ENCODE measurements at regions not wholly inside any gene's neighbourhood (a gene's known extent, or its start where the extent isn't known, plus 50 kb on each side); places are given as distances from the start of the nearest gene placed in this dataset.

DNA sequence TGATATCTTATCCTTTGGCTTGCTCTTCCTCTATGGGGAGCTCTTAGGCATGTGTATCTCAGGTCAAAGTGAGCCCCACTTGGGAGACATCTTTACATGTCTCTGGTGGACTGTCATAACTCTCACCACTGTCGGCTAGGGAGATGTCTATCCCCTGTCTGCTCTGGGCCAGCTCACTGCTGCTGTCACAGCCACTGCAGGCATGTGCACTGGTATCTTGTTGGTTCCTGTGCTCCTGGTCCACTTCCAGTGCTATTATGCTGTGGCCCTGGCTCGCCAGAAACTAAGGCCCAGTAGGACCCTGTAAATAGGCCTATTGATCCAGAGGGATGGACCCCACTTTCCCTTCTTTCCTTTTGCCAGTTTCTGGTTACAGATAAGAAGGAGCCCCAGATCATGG lies 56.6 kb upstream of the LAS1L start:
- TF ChIP-seq TAF1 (IDR thresholded peaks at IDR 0.05; ENCODE audit: low read depth) (no peak), RAD21 (IDR thresholded peaks at IDR 0.05; ENCODE audit: low read depth) (no peak), MAX (IDR thresholded peaks at IDR 0.05) (no peak), EGR1 (IDR thresholded peaks at IDR 0.05) (no peak), CREB1 (IDR thresholded peaks at IDR 0.05; ENCODE audit: low read depth) (no peak), TCF12 (IDR thresholded peaks at IDR 0.05; ENCODE audit: low read depth) (no peak), ZBTB7A (IDR thresholded peaks at IDR 0.05; ENCODE audit: low read depth) (no peak)
- TF ChIP-seq, protein P1, sequence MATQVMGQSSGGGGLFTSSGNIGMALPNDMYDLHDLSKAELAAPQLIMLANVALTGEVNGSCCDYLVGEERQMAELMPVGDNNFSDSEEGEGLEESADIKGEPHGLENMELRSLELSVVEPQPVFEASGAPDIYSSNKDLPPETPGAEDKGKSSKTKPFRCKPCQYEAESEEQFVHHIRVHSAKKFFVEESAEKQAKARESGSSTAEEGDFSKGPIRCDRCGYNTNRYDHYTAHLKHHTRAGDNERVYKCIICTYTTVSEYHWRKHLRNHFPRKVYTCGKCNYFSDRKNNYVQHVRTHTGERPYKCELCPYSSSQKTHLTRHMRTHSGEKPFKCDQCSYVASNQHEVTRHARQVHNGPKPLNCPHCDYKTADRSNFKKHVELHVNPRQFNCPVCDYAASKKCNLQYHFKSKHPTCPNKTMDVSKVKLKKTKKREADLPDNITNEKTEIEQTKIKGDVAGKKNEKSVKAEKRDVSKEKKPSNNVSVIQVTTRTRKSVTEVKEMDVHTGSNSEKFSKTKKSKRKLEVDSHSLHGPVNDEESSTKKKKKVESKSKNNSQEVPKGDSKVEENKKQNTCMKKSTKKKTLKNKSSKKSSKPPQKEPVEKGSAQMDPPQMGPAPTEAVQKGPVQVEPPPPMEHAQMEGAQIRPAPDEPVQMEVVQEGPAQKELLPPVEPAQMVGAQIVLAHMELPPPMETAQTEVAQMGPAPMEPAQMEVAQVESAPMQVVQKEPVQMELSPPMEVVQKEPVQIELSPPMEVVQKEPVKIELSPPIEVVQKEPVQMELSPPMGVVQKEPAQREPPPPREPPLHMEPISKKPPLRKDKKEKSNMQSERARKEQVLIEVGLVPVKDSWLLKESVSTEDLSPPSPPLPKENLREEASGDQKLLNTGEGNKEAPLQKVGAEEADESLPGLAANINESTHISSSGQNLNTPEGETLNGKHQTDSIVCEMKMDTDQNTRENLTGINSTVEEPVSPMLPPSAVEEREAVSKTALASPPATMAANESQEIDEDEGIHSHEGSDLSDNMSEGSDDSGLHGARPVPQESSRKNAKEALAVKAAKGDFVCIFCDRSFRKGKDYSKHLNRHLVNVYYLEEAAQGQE (IDR thresholded peaks at IDR 0.05; ENCODE audit: low read depth): no peak

- TF ChIP-seq CEBPB (IDR thresholded peaks at IDR 0.05): no peak
Measured at GRCh38 chrX:65589304-65589703, 54.7 kb upstream of the LAS1L start.

DNA sequence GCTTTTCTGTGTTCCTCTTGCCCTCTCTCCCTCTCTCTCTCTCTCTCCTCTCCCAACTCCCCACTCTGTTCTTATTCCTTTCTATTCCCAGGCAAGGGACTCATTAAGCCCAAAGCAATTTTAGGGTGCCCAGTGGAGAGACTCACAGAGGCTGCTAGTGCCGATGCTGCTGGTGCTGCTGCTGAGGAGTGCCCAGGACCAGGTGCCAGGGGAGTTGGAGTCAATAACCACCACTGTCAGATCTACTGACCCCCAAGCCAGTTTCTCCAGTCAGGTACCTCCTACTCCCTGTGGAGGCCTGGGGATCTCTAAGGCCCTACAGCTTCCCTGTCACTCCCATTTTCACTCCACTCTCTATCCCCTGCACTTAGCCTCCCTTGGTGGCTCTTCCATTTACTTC lies 54.2 kb upstream of the LAS1L start:
- TF ChIP-seq RAD21 (IDR thresholded peaks at IDR 0.05; ENCODE audit: low read depth): no peak
- TF ChIP-seq FOXM1 (IDR thresholded peaks at IDR 0.05; ENCODE audit: borderline replicate concordance, low read depth): no peak
- no peak for TF ChIP-seq EGR1 (IDR thresholded peaks at IDR 0.05)
- TF ChIP-seq MAX (IDR thresholded peaks at IDR 0.05): no peak
- no peak for TF ChIP-seq TCF12 (IDR thresholded peaks at IDR 0.05; ENCODE audit: low read depth)
- TF ChIP-seq, protein P1 (IDR thresholded peaks at IDR 0.05; ENCODE audit: low read depth): no peak
- TF ChIP-seq ZBTB7A (IDR thresholded peaks at IDR 0.05; ENCODE audit: low read depth): no peak
- no peak for TF ChIP-seq NFIC (IDR thresholded peaks at IDR 0.05)
- no peak for TF ChIP-seq EP300 (IDR thresholded peaks at IDR 0.05; ENCODE audit: borderline replicate concordance)
- TF ChIP-seq USF1 (IDR thresholded peaks at IDR 0.05): no peak
- TF ChIP-seq CREB1 (IDR thresholded peaks at IDR 0.05; ENCODE audit: low read depth): no peak
- TF ChIP-seq TEAD4 (IDR thresholded peaks at IDR 0.05): no peak
- TF ChIP-seq YY1 (IDR thresholded peaks at IDR 0.05; ENCODE audit: low read depth): no peak
- TF ChIP-seq TAF1 (IDR thresholded peaks at IDR 0.05; ENCODE audit: low read depth): no peak
- no peak for TF ChIP-seq CEBPB (IDR thresholded peaks at IDR 0.05)

DNA sequence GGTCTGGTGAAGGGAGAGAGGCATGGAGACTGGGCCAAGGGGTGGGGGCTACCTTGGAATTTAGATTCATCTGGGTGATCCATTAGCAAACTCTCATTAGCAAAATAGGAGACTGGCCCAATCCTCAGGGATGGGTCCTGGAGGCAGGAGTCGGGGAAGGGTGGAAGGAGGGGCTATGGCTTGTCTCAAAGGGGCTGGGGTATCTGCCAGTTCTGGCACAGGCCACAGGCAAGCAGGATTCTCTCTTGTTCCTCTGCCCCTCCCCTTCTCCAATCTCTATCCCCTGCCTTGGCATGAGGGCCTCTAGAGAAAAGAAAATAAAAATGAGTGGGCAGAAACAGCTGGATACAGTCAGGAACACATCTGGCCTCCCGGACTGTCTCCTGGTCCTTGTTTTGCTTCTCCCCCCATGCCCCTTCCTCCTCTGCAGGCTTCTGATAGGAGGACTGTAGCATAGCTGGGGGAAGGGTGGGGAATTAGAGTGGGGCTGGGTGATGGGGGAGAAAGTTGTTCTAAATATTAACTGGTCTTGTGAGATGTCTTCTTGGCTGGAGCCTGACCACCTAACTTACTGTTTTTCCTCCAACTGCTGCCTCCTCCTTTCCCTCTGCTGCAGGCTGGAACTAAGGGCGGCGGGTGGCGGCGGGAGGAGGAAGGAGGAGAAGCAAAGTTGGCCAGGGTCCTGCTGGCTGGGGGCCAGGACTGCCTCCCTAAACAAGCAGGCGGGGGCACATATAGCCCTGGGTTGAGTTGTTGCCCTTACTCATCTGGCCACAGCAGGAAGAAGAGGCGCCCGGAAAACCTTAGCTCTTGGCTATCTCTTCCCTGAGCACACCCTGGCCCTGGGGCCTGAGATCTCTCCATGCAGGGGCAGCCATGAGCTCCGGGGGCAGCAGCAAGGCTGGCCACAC lies 53.3 kb upstream of the LAS1L start:
- TF ChIP-seq NFIC (IDR thresholded peaks at IDR 0.05) (peak; percentile 63), EGR1 (IDR thresholded peaks at IDR 0.05) (no peak)

DNA sequence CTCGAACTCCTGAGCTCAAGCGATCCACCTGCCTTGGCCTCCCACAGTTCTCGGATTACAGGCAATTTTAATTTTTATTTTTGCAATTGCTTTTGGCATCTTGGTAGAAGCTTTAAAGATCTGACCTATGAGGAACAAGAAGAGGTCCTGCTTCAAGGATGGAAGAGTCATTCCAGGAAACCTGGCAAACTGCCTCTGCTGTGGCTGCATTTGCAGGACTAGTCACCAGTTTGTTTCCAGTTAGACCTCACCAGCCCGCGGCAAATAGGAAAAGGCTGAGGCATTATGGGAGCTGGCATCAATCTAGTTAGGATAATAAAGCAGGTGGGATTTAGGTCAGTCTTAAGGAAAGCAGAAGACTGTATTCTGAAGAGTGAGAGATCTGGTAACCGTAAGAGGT lies 51.9 kb upstream of the LAS1L start:
- no peak for TF ChIP-seq TAF1 (IDR thresholded peaks at IDR 0.05; ENCODE audit: low read depth)
- no peak for TF ChIP-seq TCF12 (IDR thresholded peaks at IDR 0.05; ENCODE audit: low read depth)
- TF ChIP-seq TEAD4 (IDR thresholded peaks at IDR 0.05): no peak
- TF ChIP-seq USF1 (IDR thresholded peaks at IDR 0.05): no peak
- no peak for TF ChIP-seq CREB1 (IDR thresholded peaks at IDR 0.05; ENCODE audit: low read depth)
- no peak for TF ChIP-seq EP300 (IDR thresholded peaks at IDR 0.05; ENCODE audit: borderline replicate concordance)
- TF ChIP-seq MAX (IDR thresholded peaks at IDR 0.05): no peak
- no peak for TF ChIP-seq EGR1 (IDR thresholded peaks at IDR 0.05)
- TF ChIP-seq RAD21 (IDR thresholded peaks at IDR 0.05; ENCODE audit: low read depth): no peak
- no peak for TF ChIP-seq CEBPB (IDR thresholded peaks at IDR 0.05)
- TF ChIP-seq FOXM1 (IDR thresholded peaks at IDR 0.05; ENCODE audit: borderline replicate concordance, low read depth): no peak
- no peak for TF ChIP-seq NFIC (IDR thresholded peaks at IDR 0.05)
- TF ChIP-seq, protein P1 (IDR thresholded peaks at IDR 0.05; ENCODE audit: low read depth): no peak
- TF ChIP-seq YY1 (IDR thresholded peaks at IDR 0.05; ENCODE audit: low read depth): no peak
- no peak for TF ChIP-seq ZBTB7A (IDR thresholded peaks at IDR 0.05; ENCODE audit: low read depth)
